NCI-H2227 (cell line): ENCODE measurements at regions not wholly inside any gene's neighbourhood (a gene's known extent, or its start where the extent isn't known, plus 50 kb on each side); places are given as distances from the start of the nearest gene placed in this dataset.

Experiments used
- DNase-seq: peaks from one replicate; lab custom pipeline; 2025; ENCODE audit not compliant: unreplicated experiment; lab: John Stamatoyannopoulos, UW

GRCh38 chr11:98568013-98568412, 452.7 kb upstream of the CNTN5 start:
- no peak for DNase-seq

GRCh38 chr11:98572941-98573340, 447.8 kb upstream of the CNTN5 start:
- DNase-seq, result no peak

GRCh38 chr11:98587884-98588283, 432.9 kb upstream of the CNTN5 start:
- no peak for DNase-seq

DNA sequence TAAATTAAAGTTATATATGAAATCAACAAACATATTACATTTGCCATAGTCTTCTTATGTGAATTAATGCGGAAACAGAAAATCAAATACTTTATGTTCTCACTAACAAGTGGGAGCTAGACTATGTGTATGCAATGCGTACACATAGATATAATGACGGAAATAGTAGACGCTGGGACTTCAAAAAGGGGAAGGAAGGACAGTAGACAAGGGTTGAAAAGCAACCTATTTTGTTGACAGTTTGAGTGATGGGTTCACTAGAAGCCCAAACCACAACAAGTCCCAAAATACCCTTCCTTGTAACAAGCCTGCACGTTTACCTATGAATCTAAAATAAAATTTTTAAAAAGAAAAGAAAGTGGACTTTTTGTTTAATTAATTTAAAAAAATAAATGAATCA, 430.8 kb upstream of the CNTN5 start:
- no peak for DNase-seq

GRCh38 chr11:98600103-98600502, 420.6 kb upstream of the CNTN5 start:
- DNase-seq, result no peak

DNA sequence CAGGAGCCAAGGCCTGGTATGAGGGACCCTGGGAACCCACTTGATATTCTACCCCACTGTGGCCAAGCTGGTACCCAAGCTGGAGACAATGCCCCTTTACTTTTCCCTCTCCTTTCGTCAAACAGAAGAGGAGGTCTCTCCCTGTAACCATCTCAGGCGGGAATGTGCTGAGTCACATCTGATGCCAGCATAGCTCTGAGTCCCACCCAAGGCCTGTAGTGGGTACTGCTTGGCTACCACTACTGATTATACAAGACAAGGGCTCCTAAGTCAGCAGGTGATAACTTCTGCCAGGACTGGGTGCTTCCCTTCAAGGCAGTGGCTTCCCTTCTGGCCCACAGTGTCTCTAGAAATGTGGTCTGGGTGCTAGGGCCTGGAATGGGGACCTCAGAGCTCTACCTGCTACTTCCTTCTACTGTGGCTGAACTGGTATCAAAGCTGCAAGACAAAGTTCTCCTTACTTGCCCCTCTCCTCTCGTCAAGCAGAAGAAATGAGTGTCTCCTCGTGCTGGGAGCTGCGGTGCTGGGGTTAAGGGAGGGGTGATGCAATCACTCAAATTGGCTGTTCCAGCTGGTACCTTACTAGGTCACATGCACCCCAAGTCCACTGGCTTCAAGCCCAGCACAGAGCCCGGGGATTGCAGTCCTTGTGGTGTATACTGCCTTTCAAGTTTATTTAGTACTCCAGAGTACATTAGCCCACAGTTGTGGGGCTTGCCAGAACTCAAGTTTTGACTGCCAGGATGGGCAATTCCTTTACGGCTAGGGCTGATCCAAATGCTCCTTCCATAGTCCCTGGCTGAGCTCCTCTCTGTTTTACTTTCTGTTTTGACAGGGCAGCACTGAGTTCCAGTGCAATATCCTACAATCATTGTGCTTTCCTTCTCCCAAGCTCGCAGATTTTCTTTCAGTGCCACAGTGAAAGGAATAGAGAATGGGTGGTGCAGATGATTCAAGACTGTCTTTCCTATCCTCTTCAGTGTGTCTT, 419.7 kb upstream of the CNTN5 start:
- no peak for DNase-seq

- DNase-seq, result no peak
Observed at GRCh38 chr11:98616098-98616655, 404.6 kb upstream of the CNTN5 start.

DNA sequence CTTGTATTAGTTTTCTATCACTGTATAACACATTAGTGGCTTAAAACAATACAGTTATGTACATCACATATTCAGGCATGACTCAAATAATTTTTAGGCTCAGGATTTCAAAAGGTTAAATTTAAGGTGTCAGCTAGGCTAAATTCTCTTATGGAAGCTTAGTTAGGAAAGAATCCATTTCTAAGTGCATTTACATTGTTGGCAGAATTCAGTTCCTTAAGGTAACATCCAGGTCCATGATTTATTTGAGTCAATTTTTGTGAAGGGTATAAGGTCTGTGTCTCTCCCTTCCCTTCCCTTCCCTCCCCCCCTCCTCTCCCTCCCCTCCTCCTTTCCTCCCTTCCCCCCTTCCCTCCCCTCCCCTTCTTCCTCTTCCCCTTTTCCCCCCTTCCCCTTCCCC, 399.0 kb upstream of the CNTN5 start:
- DNase-seq, result no peak

DNA sequence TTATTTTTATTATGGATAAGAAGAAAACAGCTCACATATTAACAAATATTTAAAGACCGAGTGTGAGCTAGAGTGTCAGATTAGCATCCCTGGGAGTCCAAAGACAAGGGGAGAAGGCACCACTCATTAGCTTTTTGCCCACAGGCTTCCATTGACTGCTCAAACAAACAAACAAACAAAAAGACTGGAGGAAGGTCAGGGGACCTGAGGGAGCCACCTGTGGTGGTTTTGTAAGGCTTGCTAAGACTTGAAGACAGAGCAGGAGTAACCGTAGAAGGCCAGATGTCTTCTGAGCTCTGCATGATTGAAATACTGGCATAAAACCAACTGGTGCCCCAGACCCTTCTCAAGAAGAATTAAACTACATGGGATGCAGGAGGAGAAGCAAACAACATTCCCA, 395.2 kb upstream of the CNTN5 start:
- no peak for DNase-seq

- DNase-seq, result no peak
Observed at GRCh38 chr11:98630736-98631135, 390.0 kb upstream of the CNTN5 start.

GRCh38 chr11:98657711-98658110, 363.0 kb upstream of the CNTN5 start:
- no peak for DNase-seq

- DNase-seq, result no peak
Observed at GRCh38 chr11:98659431-98659830, 361.3 kb upstream of the CNTN5 start.

DNA sequence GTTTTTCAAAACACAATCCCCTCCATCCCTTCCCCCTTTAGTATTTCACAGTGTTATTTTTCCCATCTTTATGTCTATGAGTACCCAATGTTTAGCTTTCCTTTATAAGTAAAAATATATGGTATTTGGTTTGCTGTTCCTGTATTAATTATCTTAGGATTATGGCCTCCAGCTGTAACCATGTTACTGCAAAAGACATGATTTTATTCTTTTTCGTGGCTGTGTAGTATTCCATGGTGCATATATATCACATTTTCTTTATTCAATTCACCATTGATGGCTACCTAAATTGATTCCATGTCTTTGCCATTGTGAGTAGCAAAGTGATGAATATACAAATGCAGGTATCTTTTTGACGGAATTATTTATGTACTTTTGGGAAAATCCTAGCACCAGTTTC, 346.4 kb upstream of the CNTN5 start:
- DNase-seq, result no peak

DNA sequence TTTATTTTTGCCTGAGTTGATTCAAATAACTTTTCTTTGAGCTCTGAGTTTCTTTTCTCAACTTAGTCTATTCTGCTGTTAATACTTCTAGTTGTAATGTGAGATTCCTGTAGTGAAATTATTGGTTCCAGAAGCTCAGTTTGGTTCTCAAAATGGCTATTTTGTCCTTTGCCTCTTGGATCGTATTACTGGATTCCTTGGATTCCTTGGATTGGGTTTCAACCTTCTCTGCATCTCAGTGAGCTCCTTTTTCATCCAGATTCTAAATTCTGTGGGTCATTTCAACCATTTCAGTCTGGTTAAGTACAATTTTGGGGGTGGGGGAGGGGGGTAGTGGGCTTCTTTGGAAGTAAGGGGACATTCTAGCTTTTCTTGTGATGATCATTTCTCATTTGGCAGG, 341.1 kb upstream of the CNTN5 start:
- no peak for DNase-seq

GRCh38 chr11:98701541-98701940, 319.2 kb upstream of the CNTN5 start:
- no peak for DNase-seq

GRCh38 chr11:98703779-98704556, 316.8 kb upstream of the CNTN5 start:
- DNase-seq, result no peak

GRCh38 chr11:98710026-98710425, 310.7 kb upstream of the CNTN5 start:
- no peak for DNase-seq

DNA sequence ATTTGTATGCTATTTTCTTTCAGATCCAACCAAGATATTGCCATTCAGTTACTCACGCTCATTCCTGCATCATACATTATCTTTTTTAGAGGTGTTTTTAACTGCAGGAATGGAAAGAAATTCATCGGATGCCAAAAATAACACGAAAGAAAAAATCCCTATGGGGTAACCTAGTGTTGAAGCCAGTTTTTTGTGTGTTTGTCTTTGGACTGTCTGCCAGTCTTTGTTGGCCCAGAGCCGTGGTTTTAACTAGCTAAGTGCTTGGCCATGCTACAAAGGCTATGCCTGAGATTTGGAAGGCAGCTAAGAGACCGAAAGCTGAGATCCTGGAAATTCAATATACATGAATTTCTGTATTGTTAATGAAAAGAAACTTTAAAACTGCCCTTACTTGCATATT, 309.8 kb upstream of the CNTN5 start:
- DNase-seq, result no peak

DNA sequence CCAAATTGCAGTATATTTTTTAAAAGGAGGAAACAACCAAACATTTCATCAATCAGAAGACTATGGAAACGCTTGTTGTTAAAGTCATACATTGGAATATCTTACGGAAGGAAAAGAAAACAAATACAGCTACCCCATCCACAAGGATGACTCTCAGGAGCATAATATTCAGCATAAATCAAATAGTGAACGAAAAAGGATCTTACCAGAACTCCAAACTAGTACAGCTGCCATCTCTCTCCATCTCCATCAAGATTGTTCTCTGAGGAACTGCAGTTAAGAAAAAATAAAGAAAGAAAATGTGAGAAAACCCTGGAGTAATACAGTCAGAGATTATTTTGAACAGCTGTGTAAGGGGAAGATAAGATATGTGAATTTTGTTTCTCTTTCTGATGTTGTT, 299.8 kb upstream of the CNTN5 start:
- no peak for DNase-seq

GRCh38 chr11:98725471-98725870, 295.3 kb upstream of the CNTN5 start:
- DNase-seq, result no peak

- DNase-seq, result no peak
Observed at GRCh38 chr11:98728421-98728820, 292.3 kb upstream of the CNTN5 start.

DNA sequence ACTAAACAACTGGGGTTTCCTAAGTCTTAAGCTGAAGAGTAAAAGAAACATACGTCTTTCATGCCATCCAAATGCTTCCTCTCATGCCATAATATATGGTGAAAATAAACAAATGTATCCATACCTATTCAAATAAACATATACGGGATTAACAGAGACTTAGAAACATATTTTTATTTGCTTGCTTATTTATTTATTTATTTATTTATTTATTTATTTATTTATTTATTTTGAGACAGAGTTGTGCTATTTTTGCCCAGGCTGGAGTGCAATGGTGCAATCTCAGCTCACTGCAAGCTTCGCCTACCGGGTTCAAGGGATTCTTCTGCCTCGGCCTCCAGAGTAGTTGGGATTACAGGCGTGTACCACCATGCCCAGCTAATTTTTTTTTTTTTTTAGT, 291.6 kb upstream of the CNTN5 start:
- DNase-seq, result no peak
